ENCODE measurements at regions not wholly inside any gene's neighbourhood (a gene's known extent, or its start where the extent isn't known, plus 50 kb on each side); places are given as distances from the start of the nearest gene placed in this dataset.

DNA sequence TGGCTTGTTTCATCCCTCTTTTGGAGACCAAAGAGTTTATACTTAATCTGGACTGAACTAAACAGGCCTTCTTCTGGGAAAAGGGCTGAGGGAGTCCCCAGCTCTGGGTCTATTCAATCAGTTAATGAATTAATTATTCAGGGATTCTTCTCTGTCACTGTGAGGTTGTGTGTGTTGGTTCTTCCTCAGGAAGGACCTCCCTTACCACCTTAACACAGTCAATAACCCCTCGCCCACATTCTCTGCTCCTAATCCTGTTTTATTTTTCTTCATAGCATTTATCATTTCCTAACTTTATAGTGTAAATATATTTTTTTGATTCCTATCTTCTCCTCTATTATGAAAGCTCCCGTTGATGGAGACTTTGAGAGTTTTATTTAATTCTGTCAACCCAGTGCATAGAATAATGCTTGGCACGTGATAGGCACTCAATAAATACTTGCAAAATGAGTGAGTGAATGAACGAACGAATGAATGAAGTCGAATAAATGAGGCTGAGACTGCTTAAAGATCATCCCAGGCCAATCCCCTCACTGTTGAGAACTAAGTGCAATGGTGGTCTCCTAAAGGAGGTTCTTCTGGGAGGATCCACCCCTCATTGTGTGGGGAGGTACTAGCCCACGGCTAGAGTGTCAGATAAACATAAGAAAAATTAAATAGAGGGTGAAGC lies 179.6 kb upstream of the JARID2 start:
- Histone ChIP-seq H3K4me3 (replicated peaks in 1 of 4; ENCODE audit: control extremely low read depth in 1 of 4, insufficient read depth in 1 of 4, low read depth in 3 of 4, low read length in 4 of 4) (no peak overlapping the region), H3K4me2 (ENCODE audit: extremely low read depth, insufficient read depth, low read length) (no peak overlapping the region), H3K9me3 (ENCODE audit: control insufficient read depth, insufficient read depth, low read depth, low read length) (no peaks in the 10 kb centered on the region), H3K27me3 (ENCODE audit: control insufficient read depth, insufficient read depth, low read length) (no peaks in the 10 kb centered on the region), H3K4me1 (ENCODE audit: control insufficient read depth, extremely low read depth, insufficient read depth, low read length) (peaks cover 3% of the 10 kb centered on the region), H2AFZ (ENCODE audit: low read length) (no peak overlapping the region), H3K27ac (ENCODE audit: insufficient read depth, low read length) (no peak overlapping the region), H3K79me2 (ENCODE audit: control insufficient read depth, insufficient read depth, low read length) (no peaks in the 10 kb centered on the region), H3K36me3 (ENCODE audit: control insufficient read depth, insufficient read depth, low read length) (no peaks in the 10 kb centered on the region), H4K20me1 (ENCODE audit: control insufficient read depth, extremely low read depth, insufficient read depth, low read length) (no peaks in the 10 kb centered on the region), H3K9ac (ENCODE audit: insufficient read depth, low read length) (no peak overlapping the region)
- TF ChIP-seq EZH2 (IDR thresholded peaks at IDR 0.05; ENCODE audit: low read length, missing control alignments) = no peak
- TF ChIP-seq, protein P1, sequence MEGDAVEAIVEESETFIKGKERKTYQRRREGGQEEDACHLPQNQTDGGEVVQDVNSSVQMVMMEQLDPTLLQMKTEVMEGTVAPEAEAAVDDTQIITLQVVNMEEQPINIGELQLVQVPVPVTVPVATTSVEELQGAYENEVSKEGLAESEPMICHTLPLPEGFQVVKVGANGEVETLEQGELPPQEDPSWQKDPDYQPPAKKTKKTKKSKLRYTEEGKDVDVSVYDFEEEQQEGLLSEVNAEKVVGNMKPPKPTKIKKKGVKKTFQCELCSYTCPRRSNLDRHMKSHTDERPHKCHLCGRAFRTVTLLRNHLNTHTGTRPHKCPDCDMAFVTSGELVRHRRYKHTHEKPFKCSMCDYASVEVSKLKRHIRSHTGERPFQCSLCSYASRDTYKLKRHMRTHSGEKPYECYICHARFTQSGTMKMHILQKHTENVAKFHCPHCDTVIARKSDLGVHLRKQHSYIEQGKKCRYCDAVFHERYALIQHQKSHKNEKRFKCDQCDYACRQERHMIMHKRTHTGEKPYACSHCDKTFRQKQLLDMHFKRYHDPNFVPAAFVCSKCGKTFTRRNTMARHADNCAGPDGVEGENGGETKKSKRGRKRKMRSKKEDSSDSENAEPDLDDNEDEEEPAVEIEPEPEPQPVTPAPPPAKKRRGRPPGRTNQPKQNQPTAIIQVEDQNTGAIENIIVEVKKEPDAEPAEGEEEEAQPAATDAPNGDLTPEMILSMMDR (conservative IDR thresholded peaks at IDR 0.05 in 1 of 2, IDR thresholded peaks at IDR 0.05 in 1 of 2; ENCODE audit: low read depth in 1 of 2, low read length in 2 of 2) = no peak
- DNase-seq (ENCODE audit: low read depth in 2 of 2) = no peak

DNA sequence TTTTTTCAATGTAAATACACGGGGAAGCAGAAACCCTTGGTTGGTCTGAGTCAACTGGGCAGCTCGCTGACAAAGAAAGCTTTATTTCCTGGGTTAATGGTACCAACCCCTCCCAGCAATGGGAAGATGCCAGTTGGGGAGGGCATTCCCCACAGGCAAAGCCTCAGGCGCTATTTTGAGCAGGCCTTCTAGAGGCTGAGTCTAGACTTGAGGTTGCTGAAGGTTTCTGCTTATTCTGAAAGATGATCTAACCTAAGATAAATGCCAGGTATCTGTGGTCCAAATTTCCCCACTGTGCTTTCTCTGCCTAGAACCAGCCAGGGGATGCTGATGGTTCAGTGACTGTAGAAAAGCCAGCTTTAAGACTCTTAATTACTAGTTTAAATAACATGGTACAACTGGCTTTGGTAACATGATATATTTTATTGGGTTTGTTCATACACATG lies 172.5 kb upstream of the JARID2 start:
- no peaks in the 10 kb centered on the region for H3K4me1 ChIP-seq (ENCODE audit: control insufficient read depth, extremely low read depth, insufficient read depth, low read length)
- no peaks in the 10 kb centered on the region for H4K20me1 ChIP-seq (ENCODE audit: control insufficient read depth, extremely low read depth, insufficient read depth, low read length)
- no peaks in the 10 kb centered on the region for H3K27me3 ChIP-seq (ENCODE audit: control insufficient read depth, insufficient read depth, low read length)
- no peak overlapping the region for H3K9ac ChIP-seq (ENCODE audit: insufficient read depth, low read length)
- no peaks in the 10 kb centered on the region for H3K36me3 ChIP-seq (ENCODE audit: control insufficient read depth, insufficient read depth, low read length)
- H3K9me3 ChIP-seq (ENCODE audit: control insufficient read depth, insufficient read depth, low read depth, low read length) = no peaks in the 10 kb centered on the region
- no peak overlapping the region for H3K4me3 ChIP-seq (replicated peaks in 1 of 4; ENCODE audit: control extremely low read depth in 1 of 4, insufficient read depth in 1 of 4, low read depth in 3 of 4, low read length in 4 of 4)
- H3K79me2 ChIP-seq (ENCODE audit: control insufficient read depth, insufficient read depth, low read length) = no peaks in the 10 kb centered on the region
- no peak overlapping the region for H3K27ac ChIP-seq (ENCODE audit: insufficient read depth, low read length)
- DNase-seq (ENCODE audit: low read depth in 2 of 2) = peak in 1 of 2 donors; percentile 62
- no peak overlapping the region for H3K4me2 ChIP-seq (ENCODE audit: extremely low read depth, insufficient read depth, low read length)
- TF ChIP-seq EZH2 (IDR thresholded peaks at IDR 0.05; ENCODE audit: low read length, missing control alignments) = no peak
- TF ChIP-seq, protein P1 (conservative IDR thresholded peaks at IDR 0.05 in 1 of 2, IDR thresholded peaks at IDR 0.05 in 1 of 2; ENCODE audit: low read depth in 1 of 2, low read length in 2 of 2) = no peak
- H2AFZ ChIP-seq (ENCODE audit: low read length) = no peak overlapping the region

DNA sequence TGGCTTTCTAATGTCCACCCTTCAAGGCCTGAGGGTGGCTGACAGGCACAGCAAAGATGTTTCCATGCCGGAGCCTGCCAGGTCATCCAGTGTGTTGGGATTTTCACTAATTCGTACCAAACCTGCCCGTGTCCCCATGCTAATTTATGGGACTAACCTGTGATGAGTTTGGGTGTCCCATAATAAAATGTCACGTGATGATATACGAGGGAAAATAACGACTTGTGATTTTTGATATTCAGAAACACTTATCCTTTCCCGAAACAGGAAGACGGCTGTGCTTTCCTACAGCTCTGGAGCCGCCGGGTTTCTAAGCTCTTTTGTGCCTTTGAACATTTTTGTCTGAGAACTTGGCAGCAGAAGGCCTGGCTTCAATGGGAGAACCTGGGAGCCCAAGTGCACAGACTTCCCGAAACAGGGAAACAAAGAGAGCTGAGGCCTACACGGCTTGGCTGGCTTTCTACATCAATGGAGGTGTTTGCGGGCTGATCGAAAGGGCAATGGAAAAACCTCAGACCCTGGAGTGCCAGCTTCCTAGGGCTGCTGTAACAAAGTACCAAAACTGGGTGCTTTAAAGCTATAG lies 171.9 kb upstream of the JARID2 start:
- DNase-seq (ENCODE audit: low read depth in 2 of 2) = no peak
- H3K4me1 ChIP-seq (ENCODE audit: control insufficient read depth, extremely low read depth, insufficient read depth, low read length) = no peaks in the 10 kb centered on the region
- no peaks in the 10 kb centered on the region for H3K27me3 ChIP-seq (ENCODE audit: control insufficient read depth, insufficient read depth, low read length)
- TF ChIP-seq EZH2 (IDR thresholded peaks at IDR 0.05; ENCODE audit: low read length, missing control alignments) = no peak
- no peaks in the 10 kb centered on the region for H3K79me2 ChIP-seq (ENCODE audit: control insufficient read depth, insufficient read depth, low read length)
- no peak overlapping the region for H3K4me2 ChIP-seq (ENCODE audit: extremely low read depth, insufficient read depth, low read length)
- no peak overlapping the region for H3K27ac ChIP-seq (ENCODE audit: insufficient read depth, low read length)
- no peak overlapping the region for H3K4me3 ChIP-seq (replicated peaks in 1 of 4; ENCODE audit: control extremely low read depth in 1 of 4, insufficient read depth in 1 of 4, low read depth in 3 of 4, low read length in 4 of 4)
- no peaks in the 10 kb centered on the region for H4K20me1 ChIP-seq (ENCODE audit: control insufficient read depth, extremely low read depth, insufficient read depth, low read length)
- H2AFZ ChIP-seq (ENCODE audit: low read length) = no peak overlapping the region
- H3K36me3 ChIP-seq (ENCODE audit: control insufficient read depth, insufficient read depth, low read length) = no peaks in the 10 kb centered on the region
- H3K9me3 ChIP-seq (ENCODE audit: control insufficient read depth, insufficient read depth, low read depth, low read length) = no peaks in the 10 kb centered on the region
- no peak overlapping the region for H3K9ac ChIP-seq (ENCODE audit: insufficient read depth, low read length)
